Kasumi-1 (cell line): ENCODE measurements at regions not wholly inside any gene's neighbourhood (a gene's known extent, or its start where the extent isn't known, plus 50 kb on each side); places are given as distances from the start of the nearest gene placed in this dataset.
A peak's percentile ranks its signal among the peaks of the same experiment; 100 is the strongest.

Source experiments
- DNase-seq, 2 experiments: peaks; one replicate each; lab custom pipeline; 2025; lab: John Stamatoyannopoulos, UW

GRCh38 chr1:106072909-106073600 lies 983.4 kb upstream of the PRMT6 start:
- no peak for DNase-seq

DNA sequence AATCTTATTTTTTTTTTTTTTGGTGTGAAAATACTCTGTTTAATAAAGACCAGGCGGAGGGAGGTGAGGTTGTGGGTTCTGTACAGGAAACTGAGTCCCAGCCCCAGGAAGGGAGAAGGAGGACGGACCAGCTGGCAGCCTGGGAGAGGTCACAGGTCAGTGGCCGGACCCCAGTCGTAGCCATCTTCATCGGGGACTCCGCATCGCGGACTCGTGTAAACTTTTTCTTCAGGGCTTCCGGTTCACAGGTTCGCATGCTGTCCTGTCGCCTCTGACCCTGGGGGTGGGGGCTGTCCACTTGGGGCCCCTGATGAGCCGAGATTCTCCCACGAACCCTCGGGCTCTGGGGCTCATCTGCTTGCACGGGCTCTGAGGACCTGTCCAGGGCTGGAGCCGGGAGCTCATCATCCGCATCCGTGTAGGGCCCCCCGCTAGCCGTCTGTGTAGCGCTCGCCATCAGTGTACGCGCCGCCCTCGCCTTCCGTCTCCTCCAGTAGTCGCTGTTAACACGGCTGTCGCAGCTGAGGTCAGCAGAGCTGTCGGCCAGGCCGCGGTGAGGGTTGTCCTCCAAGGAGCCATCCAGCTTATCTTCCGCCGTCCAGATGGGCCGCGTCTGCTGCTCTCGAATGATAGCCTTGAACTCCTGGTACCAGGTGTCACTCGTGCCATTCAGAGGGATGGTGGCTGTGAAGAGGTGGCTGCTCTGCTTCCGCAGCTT lies 975.7 kb upstream of the PRMT6 start:
- no peak for DNase-seq

DNA sequence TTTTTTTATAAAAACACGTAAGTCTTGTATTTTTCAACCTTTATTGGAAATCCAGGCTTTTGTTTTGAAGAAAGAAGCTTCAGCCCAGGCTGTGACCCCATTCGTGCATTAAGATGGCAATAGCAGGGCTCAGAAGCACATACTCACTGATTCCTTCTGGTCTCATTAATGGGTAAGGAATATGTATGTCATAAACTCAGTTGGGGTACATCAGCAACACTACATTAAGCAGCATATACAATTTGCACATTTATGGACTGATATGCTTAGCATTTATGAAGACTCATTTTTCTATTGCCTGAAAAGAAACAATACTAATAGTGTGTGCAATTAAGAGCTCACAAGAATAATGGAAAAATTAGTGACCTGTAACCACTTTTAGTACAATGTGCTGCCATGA lies 945.4 kb upstream of the PRMT6 start:
- no peak for DNase-seq

GRCh38 chr1:106113851-106114250 lies 942.6 kb upstream of the PRMT6 start:
- DNase-seq, result no peak

GRCh38 chr1:106120789-106121188 lies 935.7 kb upstream of the PRMT6 start:
- no peak for DNase-seq

DNA sequence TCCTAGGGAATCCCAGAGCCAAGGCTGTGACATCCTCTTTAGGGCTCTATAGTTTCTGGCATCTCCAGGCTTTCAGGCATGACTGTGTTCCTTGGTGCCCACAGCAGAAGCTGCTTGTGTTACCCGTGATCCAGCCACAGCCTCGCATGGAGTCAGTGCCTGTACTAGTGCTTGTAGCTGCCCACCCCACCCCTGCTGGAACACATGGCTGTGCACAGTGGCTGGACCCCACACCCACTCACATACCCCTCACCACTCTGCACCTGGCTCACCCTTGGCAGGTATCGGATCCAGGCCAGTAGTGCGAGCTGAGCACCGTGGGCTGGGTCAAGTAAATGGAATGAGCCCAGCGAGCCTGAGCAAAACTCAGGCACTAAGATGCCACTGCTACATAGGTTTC lies 934.7 kb upstream of the PRMT6 start:
- DNase-seq, result no peak

DNA sequence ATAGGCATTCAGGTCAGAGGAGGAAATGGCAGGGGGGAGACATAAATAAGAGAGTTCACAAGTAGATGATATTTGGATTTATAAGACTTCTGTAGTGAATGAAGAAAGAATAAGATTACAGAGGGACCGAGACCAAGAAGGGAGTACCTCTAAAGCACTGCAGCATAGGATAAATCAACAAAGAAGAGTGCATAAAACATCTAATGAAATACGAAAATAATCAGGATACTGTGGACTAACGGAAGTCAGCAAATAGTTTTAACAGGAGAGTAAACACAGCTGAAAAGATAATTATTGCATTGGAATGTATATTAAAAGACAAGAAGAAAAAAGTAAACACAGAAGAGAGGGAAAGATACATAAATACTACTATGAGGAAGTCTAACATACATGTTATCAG lies 921.9 kb upstream of the PRMT6 start:
- DNase-seq, result no peak

DNA sequence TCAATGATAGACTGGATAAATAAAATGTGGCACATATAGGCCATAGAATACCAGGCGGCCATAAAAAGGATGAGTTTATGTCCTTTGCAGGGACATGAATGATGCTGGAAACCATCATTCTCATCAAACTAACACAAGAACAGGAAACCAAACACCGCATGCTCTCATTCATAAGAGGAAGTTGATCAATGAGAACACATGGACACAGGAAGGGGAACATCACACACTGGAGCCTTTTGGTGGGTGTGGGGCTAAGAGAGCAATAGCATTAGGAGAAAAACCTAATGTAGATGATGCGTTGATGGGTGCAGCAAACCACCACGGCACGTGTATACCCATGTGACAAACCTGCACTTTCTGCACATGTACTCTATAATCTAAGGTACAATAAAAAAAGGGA lies 883.4 kb upstream of the PRMT6 start:
- DNase-seq, result peak; percentile 81 to 86

DNA sequence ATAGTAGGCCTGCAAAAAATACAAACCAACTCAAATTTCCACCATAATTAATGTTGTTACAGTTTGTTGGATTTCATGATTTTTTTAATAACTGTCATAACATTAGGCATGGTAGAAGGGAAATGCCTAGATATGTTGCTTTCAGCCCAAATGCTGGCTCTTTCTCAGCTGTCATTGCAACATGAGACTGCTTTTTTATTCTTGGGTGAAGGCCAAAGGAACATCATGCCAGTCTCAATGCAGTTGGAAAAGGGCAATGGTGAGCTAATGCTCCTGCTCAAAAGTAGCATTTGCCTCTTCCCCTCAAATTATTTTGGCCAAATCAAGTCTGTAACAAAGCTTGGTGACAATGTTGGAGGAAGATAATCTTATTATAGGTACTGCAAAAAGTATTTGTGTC lies 877.7 kb upstream of the PRMT6 start:
- no peak for DNase-seq

GRCh38 chr1:106181866-106182265 lies 874.6 kb upstream of the PRMT6 start:
- no peak for DNase-seq

- DNase-seq, result no peak
Observed at GRCh38 chr1:106185089-106185488, 871.4 kb upstream of the PRMT6 start.

DNA sequence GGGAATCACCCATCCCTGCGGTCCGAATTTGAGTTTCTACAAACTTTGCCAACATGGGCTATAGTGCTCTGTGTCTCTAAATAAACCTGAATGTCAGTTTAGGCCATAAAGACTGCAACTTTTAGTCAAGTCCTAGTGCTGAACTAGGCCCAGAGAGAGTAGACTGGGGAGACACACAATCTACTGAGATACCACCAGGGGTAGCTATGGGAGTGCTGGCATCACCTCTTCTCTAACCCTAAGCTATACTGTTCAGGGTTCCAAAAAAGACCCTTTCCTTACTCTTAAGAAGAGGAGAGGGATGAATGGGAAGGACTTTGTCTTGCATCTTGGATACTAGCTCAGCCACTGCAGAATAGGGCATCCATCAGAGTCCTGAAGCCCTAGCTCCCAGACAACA lies 866.7 kb upstream of the PRMT6 start:
- no peak for DNase-seq

DNA sequence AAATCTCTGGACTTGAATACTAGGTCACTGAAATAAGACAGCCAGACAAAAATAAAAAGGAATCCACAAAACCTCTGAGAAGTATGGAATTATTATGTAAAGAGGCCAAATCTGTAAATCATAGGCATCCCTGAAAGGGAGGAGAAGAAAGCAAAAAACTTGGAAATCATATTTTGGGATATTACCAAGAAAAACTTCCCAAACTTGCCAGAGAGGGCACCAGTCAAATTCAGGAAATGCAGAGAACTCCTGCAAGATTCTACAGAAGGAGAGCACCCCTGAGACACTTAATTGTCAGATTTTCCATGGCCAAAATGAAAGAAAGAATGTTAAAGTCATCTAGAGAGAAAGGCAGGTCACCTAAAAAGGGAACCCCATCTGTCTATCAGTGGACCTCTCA lies 862.3 kb upstream of the PRMT6 start:
- DNase-seq, result no peak

GRCh38 chr1:106200711-106201110 lies 855.8 kb upstream of the PRMT6 start:
- no peak for DNase-seq

GRCh38 chr1:106207185-106207584 lies 849.3 kb upstream of the PRMT6 start:
- no peak for DNase-seq

- DNase-seq, result peak; percentile 2 to 11
Observed at GRCh38 chr1:106217765-106218164, 838.7 kb upstream of the PRMT6 start.

DNA sequence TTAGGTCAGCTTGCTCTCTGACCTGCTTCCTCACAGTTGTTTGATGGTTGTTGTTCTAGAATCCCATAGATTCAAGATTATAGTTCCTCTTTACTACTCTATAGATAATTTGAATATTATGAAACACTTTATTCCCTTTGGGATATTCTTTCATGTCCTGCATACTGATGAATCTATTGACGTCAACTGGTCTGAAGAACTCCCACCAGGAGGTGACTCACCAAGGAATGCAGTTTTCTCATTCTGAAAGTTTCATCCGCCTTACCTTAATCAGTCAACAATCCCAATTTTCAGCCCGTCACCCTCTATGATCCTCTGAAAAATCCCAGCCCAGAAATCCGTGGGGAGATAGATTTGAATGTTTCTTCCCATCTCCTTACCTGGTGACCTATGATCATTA lies 834.1 kb upstream of the PRMT6 start:
- no peak for DNase-seq

DNA sequence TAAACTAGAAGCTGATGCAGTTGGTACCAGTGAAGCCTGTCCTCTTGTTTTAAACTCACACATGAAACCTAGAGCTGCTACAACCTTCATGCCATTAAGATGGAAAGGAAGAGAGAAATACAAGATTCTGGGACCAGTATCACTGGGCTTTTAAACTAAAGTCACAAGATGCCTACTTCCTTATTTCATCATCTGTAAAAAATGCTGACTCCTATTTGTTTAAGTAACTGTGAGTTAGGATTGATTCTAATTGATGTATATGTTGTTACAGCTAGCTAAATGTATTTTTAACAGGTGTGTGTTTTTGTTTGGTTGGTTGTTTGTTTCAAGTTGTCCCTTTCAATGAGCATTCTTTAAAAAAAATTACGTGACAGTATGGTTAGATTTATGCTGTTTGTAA lies 833.3 kb upstream of the PRMT6 start:
- no peak for DNase-seq

GRCh38 chr1:106224426-106224825 lies 832.0 kb upstream of the PRMT6 start:
- no peak for DNase-seq

DNA sequence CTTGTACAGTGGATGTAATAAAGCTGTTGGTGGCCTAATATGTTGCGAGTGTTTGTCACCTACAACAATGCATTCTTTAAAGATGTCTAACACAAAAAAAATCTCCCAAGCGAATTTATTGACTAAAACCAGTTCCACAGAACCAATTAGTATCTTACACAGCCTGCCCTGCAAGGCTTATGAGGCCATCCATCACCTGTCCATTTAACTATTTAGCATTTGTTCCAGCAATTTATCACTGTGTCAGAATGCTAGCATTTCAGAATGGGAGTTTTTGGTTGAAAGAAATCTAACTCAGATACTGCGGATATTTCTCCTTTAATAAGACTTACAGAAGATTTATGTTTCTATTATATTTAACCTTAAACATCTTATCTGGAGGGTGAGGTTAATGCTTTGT lies 831.1 kb upstream of the PRMT6 start:
- no peak for DNase-seq

DNA sequence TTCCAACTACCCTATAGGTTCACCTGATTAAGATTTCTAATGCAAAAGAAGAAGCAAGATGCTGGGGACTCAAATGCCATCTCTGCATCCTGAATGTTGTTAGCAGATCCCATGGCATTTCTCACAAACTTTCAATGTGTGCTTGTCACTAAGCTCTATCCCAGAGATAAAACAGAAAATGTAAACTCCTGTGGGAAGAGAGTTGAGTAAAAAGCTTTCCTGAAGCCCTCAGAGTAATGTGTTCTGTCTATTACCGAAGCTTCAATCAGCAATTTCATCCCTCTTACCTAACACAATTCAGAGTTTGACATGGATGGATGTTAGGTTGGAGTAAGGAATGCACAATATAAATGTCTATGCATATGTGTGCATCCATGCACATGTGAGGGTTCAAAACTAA lies 829.9 kb upstream of the PRMT6 start:
- no peak for DNase-seq

DNA sequence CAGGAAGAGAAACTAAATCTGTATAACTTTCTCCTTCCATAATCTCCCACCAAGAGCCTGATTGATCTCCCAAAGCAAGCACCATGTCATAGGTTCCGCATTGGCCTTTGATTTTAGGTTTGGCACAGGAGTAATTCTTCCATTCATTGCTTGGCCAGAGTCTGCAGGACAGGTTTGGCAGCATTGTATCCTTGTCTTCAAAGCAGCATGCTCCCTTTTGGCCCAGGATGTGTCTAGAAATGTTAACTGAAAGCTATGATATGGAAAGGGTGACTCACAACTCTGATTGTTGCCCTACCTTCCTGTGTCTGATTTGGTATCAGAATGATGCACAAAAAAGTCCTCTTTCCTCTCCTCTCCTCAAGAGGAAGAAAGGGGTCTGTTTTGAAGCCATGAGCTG lies 824.3 kb upstream of the PRMT6 start:
- DNase-seq, result no peak

- DNase-seq, result no peak
Observed at GRCh38 chr1:106233511-106233910, 823.0 kb upstream of the PRMT6 start.

DNA sequence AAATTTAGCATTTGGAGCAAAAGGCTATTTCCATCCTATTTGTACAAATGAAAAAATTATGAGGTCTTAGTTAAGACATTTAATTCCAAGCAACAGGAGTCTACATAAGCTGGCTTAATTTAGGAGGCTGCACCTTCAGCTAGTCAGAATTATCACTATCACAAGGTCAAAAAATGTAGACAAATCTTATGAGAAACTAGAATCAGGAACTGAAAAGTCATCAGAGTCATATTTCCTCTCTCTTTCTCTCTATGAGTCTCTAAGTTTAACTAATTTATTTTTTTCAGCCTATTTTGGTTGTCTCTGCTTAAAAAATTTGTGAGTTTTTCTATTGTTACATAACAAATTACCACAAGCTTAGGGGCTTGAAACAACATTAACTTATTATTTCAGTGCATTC lies 807.1 kb upstream of the PRMT6 start:
- DNase-seq, result no peak
